SHP77 (cell line): ENCODE measurements at regions not wholly inside any gene's neighbourhood (a gene's known extent, or its start where the extent isn't known, plus 50 kb on each side); places are given as distances from the start of the nearest gene placed in this dataset.
A peak's percentile ranks its signal among the peaks of the same experiment; 100 is the strongest.
"Not testable (repeated sequence)": the region's sequence is repeated elsewhere in the genome, so short reads cannot be mapped to it uniquely, and the experiment has no call there.

Source experiments
- DNase-seq, 2 experiments: peaks; one replicate each; lab custom pipeline; 2025; lab: John Stamatoyannopoulos, UW

DNA sequence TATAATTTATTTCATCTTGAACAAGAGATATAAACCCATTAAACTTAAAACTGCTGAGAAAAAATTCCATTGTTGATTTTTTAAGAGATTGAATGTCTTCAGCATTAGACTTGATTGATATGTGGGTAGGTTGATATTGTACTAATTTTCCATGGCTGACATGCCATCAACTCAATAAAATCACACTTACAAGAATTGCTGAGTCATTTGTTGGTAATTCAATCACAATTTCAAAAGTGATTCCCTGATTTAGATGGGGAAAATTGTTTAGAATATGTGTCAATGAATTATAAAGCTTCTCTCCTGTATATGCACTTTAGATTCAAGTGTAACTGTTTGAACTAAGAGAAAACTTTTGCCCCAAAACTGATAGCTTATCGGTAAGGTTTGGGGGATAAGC is 223.5 kb upstream of the NCAM2 start:
- DNase-seq, result no peak

DNA sequence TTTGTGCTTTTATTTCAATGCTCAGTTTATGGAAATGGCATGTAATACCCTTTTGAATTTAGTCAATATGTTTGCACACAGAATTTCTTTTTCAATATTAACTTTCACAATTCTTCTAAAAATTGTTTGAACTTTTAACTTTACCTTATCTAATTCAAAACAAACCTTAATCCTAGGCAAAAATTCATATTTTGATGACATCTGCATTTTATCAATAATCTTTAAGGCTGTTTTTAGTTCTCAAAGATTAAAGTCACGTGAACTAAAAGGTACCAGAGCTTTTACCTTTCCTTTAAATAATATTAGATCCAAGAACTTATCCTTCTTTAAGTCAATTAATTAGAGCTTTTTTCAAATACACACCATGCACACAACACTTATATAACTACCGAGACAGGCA is 218.9 kb upstream of the NCAM2 start:
- no peak for DNase-seq

DNA sequence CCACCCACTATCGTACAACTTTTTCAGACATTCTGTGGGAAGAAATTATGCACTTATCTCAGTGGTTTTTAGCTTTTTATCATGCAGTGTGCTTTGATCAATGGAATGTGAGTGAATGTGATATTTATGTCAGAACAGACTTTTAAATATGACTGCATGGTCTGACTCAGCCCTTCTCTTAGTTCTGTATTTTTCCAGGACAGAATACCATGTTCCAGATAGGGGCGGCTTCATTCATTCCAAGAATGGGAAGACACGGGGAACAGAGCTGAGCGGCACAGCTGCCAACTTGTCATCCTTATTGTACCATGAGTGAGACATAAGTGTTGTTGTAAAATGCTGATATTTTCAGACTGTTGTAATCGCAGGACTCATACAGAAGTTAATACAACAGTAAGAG is 214.6 kb upstream of the NCAM2 start:
- DNase-seq, result no peak

DNA sequence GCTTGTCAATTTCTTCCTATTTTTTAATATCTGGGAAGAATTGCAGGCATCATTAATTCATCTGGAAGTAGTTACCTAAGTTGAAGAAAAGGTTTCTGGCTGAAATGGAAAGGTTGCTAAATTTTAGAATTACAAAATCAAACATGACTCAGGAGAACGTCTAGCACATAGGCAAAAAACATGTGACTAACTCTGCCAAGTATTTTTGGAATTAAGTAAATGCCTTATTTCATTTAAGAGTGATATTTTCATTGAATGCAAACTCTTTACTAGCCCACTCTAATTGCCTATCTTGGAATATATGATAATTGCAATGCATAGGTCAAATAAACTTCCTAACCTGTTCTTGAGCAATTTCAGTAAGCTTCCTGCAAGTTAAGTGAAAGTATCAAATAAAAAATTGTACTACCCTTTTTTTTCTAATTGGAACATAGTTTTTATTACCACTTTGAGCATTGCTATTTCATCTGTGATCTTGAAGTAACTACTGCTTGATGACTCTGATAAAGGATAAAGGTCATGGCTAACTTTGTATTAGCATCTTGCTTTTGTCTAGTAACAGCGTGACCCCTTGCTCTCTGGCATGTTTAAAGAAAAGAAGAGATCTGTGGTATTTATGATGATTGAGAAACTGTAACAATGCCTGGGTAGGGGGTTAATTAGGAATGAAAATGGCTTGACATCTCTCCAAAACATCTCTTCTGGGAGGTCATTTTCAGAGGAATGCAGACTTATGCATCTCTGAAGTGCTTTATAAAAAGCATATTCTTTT is 208.3 kb upstream of the NCAM2 start:
- no peak for DNase-seq

DNA sequence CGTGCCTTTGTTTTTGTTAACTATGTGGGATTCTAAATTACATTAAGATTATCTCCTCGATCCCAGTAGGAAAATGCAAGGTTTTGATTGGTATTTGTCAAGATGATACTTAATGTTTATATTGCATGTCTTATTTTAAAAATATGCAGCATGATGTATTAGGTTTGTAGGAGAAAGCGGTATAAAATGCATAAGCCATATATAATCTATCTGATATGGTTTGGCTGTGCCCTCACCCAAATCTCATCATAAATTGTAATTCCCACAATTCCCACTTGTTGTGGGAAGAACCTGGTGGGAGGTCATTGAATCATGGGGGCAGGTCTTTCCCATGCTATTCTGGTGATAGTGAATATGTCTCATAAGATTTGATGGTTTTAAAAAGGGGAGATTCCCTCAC is 198.1 kb upstream of the NCAM2 start:
- DNase-seq, result no peak

DNA sequence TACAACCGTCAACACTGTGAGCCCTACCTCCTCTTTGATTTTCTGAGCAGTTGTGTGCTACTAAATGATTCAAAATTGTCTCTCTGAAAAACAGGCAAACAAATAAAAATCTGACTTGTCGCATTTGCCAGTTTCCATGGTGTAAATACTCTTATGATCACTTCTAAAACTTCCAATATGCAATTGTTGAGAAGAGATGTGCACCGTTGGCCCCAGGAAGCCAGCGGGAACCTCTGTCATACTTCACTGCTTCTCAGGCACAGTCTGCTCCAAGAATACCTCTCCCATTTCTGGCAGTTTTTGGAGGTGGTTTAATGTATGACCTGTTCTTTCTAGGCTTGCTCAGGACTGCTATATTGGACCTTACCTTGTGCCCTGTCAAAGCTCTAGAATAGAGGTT is 196.0 kb upstream of the NCAM2 start:
- no peak for DNase-seq

DNA sequence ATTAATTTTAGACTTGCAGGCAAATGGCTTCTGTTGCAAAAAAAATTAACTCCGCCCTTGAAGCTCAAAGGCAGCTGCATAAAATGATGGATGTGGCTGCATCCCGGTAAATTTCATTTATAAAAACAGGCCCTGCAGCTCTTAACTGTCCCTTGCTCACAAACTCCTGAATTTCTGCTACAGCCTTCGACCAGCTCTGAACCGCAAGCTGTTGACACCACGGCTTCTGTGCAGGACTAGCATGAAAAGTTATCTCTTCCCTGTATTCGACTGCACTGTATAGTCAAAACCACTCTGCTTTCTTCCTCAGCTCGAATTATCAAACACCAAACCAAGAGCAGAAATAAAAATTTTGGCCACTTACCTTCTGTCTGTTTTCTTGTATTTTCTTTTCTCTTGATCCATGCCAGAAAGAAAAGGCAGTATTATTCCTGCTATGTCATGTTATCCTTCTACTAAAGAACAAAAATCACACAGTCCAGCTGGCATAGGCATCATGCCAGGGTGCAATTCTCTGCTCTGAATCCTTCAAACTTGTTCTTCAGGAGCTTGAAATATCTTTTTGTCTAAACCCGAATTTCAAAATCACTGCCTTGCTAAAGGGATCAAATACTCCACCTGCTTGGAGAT is 195.5 kb upstream of the NCAM2 start:
- no peak for DNase-seq

DNA sequence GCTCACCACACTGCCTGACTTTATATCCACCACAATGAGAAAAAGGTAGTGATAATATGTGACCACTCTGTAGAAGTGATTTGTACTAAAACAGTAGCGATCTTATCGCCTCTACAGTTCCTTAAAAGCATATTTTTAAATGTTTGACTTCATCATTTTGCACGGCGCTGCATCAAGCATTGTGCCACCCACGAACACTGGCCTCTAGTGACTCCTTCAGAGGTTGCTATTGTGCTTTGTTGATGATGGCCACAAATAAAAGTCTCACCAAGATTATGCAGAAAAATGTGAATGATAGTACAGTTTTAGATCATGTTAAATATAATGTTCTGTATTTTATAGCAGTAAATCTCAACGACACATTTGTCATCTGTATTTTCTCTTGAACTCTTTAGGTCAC is 186.5 kb upstream of the NCAM2 start:
- no peak for DNase-seq

DNA sequence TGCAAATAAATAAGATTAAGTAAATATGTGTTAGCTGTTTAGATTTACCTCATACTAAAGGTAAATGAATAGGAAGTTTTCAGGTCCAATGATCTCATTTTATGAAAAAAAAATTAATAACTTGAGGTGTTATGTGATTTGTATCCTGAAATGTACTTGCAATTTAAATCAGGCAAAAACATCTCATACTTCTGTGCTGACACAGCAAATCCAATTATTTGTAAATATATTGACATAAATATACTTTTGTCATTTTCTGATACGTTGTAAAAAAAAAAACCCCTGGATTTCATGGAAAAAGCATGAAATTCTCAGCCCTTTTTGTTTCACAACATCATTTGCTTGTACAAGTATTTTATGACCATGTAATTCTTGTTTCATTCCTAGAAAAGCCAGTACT is 184.1 kb upstream of the NCAM2 start:
- DNase-seq, result no peak

DNA sequence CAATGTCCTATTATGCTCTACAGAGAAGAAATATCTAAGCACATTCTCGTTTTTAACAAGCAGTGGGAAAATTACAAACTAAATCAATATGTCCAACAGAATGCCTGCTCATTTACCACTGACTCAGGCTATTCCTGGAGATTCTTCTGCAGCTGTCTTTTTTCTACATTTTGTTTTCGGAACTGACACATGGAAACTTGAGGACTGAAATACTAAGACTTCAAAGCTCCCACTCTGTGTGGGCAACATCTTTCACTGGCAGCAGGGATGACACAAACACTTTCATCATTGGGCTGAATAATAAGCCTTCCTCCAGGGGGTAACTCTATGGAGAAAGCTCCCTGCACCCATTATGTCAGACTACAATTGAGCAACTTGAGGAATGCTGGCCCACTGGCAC is 175.5 kb upstream of the NCAM2 start:
- DNase-seq, result no peak

DNA sequence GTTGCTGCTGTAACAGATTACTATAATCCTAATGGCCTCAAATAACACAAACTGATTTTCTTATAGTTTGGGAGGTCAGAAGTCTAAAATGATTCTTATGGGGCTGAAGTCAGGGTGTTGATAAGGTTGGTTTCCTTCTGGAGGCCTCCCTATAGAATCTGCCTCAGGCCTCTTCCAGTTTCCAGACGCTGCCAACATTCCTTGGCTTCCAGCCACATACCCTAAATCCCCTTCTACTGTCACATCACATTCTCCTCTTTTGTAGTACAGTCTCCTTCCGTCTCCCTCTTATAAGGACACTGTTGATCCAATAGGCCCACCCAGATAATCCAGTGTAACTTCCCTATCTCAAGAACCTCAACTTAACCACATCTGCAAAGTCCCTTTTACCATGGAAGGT is 145.3 kb upstream of the NCAM2 start:
- no peak for DNase-seq

DNA sequence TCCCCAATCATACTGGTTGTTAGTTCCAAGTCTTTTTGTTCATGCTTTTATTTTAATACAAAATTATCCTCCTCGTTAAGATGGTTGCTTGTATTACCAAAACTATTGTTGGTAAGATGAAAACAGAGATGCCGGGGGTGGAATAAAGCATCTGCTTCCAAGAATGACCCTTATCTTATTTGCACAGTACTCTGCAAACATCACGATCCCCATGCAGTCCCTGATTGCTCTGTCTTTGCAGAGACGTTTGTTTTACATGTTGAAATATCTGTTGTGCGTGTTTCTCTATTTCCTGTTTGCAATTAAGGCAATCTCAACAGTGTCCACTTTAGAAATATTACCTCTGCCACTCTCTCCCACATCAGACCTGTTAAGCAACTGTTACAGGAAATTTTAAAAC is 141.3 kb upstream of the NCAM2 start:
- DNase-seq, result peak; percentile 88 to 93

DNA sequence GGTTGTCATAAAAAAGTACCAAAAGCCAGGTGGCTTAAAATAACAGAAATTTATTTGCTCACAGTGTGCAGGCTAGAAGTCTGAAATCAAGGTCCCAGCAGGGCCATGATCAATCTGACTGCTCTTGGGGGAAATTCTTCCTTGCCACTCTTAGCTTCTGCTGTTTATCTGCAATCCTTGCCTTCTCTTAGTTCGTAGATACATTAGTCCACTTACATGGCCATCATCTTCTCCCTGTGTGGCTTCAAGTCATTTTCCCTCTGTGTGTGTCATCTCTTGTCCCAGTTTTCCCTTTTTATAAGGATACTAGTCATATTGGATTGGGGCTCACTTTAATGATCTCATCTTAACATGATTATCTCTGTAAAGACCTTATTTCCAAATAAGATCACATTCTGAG is 124.0 kb upstream of the NCAM2 start:
- no peak for DNase-seq

DNA sequence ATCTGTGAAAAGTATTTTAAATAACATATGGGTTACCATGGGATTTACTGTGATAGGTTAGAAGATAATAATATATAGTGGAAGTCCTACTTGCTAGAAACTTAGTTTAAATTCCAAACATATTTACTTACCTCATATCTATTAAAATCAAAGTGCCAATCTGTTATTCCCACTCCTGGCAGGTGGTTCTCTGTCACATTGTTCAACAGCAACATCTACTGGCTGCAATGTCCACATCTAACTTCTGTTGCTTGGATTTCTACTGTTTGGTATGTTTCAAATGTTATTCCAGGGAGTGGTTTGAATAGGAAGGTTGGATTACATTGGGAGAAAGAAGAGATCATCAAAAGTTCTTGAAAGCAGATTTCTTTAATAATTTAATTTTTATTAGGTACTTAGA is 122.5 kb upstream of the NCAM2 start:
- peak; percentile 23 to 51 for DNase-seq

DNA sequence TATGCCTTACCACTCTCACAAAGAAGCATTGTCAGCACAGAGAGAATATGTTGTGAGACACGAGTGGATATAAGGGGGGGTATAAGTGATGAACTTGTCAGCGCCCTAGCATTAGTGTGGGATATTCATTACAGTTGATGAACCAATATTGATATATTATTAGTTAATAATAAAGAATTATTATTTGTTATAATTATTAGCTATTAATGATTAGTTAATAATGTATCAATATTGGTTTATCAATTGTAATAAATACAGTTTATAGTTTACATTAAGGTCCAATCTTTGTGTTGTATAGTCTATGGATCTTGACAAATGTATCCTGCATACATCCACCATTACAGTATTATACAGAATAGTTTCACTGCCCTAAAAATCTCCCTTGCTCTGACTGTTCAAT is 120.2 kb upstream of the NCAM2 start:
- DNase-seq, result no peak

DNA sequence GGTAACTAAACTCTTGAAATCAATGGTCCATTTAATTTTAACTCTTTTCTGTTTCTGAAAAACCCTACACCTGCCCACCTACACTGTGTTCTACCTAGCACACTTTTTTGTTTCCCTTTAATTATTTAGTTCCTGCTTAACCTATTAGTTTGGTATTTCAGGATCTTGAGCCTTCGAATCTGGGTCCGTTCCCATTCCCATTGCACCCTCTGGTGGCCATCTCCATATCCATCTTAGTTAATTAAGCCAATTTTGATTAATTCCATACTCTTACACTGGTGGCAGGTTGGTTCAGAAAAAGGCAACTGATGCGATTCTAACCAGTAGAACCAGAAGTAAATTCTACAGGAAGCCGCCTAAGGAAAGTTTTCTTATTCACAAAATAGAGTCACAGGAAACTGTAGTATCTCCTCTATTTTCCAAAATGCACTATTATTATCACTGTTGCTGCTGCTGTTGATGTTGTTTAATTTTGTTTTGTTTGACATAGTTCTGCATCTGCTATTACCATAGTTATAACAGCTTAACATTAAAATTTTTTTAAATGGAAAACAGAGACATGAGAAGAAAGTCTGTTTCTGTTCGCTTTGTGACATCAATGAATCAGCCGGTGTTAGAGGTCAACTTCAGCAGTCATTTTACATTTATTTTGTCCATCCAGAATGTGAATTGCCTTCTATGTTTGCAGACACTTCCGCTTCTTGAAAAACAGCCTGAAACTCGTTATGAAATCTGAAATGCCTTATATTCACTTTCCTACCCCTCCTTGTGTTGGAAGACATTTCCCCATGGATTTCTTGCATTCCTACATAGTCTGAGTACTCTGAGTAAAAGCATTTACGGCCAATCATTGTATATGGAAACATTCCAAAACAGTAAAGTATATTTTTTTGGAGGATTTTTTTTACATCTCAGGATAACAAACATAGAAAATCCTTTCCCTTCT is 115.5 kb upstream of the NCAM2 start:
- DNase-seq, result peak; percentile 22 to 42

DNA sequence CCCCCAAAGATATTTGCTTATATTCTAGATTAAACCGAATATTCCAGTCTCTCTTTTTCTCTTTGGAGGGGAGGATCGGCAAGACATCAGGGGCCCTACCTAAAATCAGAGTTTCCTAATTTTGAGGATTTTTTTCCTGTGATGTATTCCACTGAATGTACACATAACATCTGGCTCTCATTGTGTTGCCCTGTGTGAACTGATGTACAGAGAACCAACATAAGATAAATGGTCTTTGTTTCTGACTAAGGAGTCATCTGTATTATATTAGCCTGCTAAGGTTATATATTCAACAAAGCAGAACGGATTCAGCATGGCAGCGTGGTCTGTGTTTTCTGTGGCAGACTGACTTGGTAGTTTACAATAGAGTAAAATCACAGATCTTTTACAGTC is 114.8 kb upstream of the NCAM2 start:
- DNase-seq, result no peak

DNA sequence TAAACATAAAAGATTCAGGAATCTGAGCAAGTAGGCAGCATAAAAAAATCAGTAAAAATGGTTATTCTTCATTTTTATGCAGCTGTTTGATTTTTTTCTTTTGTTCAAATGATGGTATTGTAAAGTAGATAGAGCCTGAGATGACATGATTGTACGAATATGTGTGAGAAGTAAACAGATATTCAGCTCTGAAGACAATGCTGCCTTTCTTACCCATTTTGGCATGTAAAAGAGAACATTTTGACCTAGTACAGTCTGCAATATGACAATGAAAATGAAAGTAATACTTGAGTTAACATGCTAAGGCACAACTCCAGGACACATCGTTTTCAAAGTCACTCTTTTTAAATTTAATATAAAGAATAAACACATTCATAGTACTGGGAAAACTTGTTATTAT is 95.7 kb upstream of the NCAM2 start:
- no peak for DNase-seq

DNA sequence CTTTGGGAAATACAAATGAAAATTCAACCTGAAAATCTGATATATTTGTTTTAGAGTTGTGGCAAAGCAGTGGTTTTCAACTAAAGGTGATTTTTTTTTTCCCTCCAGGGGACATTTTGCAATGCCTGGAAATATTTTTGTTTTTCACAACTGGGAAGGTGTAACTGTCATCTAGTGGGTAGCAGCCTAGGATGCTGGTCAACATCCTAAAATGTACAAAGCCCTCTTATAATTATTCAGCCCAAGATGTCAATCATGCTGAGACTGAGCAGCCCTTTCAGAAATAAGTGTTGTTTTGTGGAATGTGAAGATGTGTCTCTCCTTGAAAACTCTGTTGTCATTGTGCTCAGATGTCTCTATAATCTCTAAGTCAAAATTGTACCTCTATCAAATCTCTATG is 95.2 kb upstream of the NCAM2 start:
- DNase-seq, result no peak

DNA sequence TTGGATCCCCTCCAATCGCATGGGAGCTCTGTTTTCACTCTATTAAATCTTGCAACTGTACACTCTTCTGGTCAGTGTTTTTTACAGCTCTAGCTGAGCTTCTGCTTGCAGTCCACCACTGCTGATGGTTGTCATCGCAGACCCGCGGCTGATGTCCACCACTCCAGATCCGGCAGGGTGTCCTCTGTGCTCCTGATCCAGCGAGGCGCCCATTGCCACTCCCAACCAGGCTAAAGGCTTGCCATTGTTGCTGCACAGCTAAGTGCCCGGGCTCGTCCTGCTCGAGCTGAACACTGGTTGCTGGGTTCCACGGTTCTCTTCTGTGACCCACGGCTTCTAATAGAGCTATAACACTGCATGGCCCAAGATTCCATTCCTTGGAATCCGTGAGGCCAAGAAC is 70.7 kb upstream of the NCAM2 start:
- DNase-seq, result not testable (repeated sequence)

DNA sequence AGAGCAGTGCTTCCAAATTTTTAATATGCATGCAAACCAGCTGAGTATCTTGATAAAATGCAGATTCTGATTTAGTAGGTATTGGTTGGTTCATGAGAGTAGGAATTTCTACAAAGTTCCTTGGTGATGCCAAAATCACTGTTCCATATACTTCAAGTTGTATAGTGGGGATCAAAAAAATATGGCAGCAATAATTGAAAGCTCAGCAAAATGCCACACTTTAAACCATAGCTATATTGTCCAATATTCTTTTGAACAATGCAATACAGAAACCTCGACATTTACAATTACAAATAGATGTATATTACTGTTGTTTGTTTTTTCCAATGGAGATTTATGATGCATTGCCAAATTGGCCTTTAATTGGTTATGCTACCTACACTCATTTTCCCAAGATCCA is 55.7 kb upstream of the NCAM2 start:
- no peak for DNase-seq

DNA sequence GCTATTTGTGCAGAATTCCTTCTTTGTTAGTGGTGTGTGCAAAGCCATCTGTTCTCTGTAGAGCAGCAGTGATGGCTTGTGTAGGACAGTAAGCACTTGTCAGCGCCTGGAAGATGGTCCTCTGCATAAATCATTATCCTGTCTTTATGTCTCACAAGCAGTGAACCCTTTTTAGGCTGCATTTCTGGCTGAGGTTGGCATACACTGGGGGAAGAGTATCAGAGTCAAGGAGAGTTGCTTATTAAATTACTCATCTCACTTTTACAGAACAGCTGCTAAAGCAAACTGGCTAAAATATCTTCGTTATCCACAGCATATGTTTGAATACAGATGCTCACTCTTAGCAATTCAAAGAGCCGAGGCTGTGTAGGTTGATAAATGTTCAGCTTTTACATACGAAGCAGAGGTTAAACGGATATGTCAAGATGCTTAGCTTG is 54.6 kb upstream of the NCAM2 start:
- DNase-seq, result peak in 1 of 2 experiments; percentile 4

DNA sequence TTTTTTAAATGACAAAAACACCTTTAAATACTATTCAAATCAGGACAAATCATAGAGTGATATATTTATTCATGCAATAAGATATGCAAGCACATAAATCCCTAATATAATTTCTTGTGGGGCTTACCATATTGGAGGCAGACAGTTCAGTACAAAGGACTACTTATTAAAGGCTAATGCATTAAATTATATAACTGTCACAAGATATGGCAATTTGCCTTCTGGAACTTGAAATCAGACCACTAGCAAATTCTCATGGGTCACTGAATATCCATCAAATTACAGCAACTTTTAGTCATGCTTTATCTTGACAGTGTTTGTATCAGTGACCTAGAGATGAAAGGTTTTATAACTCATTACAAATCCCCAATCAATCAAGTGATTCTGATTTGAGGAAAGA is 54.1 kb upstream of the NCAM2 start:
- DNase-seq, result no peak
